PFSK-1 (cell line): ENCODE measurements at regions not wholly inside any gene's neighbourhood (a gene's known extent, or its start where the extent isn't known, plus 50 kb on each side); places are given as distances from the start of the nearest gene placed in this dataset.

ENCODE experiments used
- POLR2AphosphoS5 ChIP-seq: IDR thresholded peaks from 2 replicates; pipeline ENCODE4 v1.6.1; 2012; ENCODE audit warnings: low read depth, mild to moderate bottlenecking, control low read depth, low read length, moderate library complexity
- SIN3A ChIP-seq: IDR thresholded peaks from 2 replicates; pipeline ENCODE4 v1.6.1; 2012; ENCODE audit warnings: mild to moderate bottlenecking, low read length, moderate library complexity, borderline replicate concordance; ENCODE audit not compliant: insufficient read depth
- TAF1 ChIP-seq: IDR thresholded peaks from 2 replicates; pipeline ENCODE4 v1.6.1; 2012; ENCODE audit warnings: low read length, control low read depth, borderline replicate concordance; ENCODE audit not compliant: insufficient read depth

GRCh38 chr12:87336814-87337336, 692.3 kb downstream of the C12orf50 start:
- TF ChIP-seq SIN3A (no peak), TAF1 (no peak), POLR2AphosphoS5 (no peak)
